Stimulated activated CD8-positive, alpha-beta memory T cell treated with anti-CD3 and anti-CD28 coated beads, Interleukin-7, amount 100 ng/mL, for 4 hours (primary cell): ENCODE measurements at regions not wholly inside any gene's neighbourhood (a gene's known extent, or its start where the extent isn't known, plus 50 kb on each side); places are given as distances from the start of the nearest gene placed in this dataset.

Experiments
- DNase-seq, 2 donors: peaks; one replicate each; pipeline ENCODE4 v3.0.0-alpha.2; 2020; ENCODE audit warnings: low read depth in 2 of 2

DNA sequence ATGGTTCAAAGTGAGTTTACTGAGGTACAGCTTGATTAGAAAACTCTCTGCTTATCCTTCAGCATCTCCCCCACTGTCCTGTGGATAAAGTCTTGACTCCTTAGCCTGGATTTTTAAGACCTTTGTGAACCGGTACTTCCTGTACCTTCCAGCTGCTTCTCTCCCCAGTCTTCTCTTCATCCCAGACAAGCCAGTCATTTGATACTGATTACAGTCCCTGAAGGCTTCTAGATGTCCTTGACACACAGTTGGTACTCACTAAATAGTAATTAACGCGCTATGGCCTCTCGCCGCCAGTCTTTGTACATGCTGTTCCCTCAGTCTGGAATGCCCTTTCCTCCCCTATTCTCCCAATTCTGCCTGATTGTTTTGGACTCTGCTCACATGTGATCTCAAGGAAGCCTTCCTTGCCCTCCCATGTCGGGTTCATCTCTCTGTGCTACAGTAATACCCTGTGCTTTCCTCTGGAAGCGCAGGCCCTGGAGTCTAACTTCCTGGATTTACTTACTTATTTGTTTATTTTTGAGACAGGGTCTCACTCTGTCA, 50.6 kb upstream of the PTGR2 start:
- DNase-seq, result no peak

DNA sequence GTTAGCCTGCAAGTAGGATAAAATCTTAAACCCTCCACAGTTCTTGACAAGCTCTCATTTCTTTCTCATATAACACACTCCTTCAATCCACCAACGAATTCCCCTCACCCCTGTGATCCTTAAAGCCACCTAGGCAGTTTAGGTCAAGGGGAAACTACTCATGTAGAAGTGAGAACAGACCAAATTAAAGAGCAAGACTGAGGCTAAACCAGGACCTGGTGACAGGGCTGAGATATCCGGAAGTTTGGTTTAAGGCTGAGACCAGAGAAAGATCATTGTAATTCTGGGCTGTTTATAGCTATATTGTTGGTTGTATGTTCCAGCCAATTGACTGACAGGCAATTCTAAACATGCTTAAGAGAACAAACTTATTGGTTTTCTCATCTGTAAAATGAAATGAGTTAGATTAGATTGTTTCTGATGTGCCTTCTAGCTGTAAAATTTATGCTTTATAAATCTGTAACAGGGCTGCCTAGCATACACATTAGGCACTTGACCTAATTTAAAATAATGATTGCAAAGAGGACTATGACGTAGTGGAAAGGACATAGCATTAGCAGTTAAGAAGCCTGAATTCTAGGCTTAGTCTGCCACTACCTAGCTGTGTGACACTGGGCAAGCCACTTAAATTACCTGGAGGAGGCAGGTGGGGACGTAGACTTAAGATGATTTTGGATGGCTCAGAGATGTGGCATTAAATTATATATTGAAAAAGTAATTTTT, 53.9 kb upstream of the PTGR2 start:
- DNase-seq, result no peak

DNA sequence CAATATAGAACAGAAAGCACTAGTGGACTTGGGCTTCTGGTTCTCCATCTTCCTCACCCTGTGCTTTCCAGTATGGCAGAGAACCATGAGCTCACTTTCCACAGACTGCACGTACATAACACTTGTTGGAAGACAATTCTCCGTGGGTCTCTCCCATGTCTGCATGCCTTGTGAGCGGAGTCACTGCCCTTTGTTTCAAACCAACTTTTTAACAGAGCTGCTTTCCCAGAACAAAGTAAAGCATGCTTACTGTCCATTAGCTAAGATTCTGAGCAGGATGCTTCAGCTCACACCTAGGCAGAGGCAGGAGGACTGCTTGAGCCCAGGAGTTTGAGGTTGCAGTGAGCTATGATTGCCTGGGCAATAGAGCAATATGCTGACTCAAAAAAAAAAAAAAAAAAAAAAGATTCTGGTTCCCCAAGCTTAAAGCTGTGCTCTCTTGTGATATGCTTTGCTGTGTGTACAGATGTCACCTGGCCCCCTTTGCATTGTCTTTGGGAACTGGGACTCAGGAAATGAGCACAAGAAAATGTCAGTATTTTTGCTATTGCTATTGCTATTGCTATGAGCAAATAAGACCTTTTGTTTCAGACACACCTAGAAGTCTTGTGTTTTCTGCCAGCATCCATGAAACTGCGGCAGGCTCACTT, 54.6 kb upstream of the PTGR2 start:
- DNase-seq, result no peak

DNA sequence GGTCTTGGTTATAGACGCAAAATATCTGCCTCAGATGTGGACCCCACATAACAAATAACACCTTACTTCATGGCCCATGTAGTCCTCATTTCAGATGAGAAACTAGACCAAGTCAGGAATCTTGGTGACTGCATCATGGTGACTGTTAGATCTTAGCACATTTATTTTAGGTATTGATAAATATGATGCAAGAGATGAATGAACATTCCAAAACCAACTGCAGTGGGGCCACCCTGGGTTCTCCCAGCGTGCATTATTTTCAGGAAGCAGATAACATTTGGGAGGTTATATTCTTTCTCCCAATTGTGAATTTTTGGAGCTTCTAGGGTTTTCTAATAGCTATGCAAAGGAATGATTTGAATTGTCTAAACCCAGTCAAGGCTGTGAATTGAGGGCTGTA, 55.2 kb upstream of the PTGR2 start:
- no peak for DNase-seq

DNA sequence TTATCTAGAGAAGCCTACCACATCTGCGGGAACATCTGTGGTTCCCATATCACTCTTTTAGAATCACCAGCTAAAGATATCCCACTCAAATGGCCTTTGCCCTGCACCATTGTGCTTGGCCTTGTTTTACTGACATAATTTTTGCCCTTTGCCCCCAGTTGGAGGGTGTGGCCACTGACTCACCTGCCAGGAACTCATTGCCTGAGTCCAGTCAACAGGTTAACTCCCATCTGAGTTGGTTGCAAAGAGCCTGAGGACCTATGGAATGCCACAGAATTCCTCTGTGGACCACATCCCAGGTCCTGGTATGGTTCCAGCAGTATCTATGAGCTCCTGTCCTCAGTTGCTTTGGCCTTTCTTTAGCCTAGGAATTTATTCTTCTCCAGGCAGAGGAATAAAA, 55.7 kb upstream of the PTGR2 start:
- DNase-seq, result no peak

DNA sequence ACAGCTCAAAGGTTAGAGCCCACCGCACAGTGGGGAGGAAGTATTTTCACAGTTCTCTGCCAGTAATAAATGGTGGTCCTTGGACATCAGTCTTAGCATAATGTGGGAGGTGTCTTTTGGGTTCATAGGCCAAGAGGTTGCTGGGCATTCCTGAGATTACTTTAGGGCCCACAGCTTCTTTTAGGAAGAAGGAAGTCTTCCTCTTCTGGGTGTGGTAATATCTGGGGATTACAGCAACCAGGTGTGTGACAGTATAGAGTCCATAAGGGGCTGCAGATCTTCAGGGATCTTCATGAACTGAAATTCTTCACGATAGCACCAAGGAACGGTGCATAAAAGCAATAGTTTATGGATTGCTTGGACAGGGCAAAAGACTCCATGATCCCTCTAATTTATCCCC, 56.2 kb upstream of the PTGR2 start:
- DNase-seq, result no peak

DNA sequence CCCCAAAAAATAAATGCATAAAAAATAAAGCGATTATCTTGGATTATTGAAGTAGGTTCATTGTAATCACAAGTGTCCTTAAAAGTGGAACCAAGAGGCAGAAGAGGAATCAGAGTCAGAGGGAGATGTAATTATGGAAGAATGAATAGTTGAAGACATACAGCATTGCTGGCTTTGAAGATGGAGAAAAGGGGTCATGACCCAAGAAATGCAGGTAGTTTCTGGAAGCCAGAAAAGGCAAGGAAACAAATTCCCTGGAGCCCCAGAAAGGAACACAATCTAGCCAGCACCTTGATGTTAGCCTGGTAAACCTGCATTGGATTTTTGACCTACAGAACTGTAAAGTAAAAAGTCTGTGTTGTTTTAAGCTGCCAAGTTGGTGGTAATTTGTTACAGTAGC, 57.5 kb upstream of the PTGR2 start:
- DNase-seq, result no peak

DNA sequence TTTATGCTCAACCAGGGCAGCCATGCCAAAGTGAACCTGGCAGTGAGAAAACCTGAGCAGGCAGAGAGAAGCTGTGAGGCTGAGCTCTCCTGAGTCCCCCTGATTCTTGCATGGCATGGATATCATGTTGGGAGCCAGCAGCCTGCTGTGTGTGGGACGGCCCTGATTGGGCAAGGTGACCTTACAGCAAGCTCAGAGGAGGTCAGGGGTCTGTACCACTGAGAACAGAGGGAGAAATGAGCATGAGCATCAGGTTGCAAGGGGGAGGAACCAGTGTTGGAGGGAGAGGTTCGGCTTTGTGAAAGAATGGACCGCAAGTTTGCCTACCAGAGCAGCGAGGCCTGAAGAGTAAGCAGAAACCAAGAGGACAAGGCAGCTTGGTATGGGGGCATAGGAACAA, 59.1 kb upstream of the PTGR2 start:
- DNase-seq, result no peak

DNA sequence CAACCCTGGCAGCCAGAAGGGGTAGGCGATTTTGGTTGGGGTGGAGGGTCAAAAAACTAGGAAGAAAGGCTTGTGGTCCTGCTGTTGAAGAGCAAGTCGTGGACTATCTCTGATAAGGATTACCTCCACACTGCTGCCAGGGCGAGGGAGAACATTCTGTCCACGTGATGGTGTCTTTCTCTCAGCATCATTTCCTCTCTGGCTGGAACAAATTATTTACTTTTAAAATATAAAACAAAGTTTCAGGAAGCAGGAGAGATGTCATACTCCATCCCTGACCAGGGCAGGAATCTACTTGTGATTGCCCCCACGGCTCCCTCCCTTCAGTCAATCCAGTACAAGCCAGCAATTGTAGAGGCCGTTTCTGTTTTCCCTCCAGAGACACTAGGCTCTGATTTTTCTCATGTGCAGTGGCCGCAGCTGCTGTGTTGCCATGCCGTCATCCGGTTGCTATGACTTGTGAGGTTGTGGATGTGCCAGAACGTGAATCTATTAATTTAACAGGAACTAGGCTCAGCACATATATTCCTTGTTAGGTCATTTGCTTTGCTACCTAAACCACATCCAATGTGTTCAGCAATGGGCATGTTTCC, 61.5 kb upstream of the PTGR2 start:
- no peak for DNase-seq

DNA sequence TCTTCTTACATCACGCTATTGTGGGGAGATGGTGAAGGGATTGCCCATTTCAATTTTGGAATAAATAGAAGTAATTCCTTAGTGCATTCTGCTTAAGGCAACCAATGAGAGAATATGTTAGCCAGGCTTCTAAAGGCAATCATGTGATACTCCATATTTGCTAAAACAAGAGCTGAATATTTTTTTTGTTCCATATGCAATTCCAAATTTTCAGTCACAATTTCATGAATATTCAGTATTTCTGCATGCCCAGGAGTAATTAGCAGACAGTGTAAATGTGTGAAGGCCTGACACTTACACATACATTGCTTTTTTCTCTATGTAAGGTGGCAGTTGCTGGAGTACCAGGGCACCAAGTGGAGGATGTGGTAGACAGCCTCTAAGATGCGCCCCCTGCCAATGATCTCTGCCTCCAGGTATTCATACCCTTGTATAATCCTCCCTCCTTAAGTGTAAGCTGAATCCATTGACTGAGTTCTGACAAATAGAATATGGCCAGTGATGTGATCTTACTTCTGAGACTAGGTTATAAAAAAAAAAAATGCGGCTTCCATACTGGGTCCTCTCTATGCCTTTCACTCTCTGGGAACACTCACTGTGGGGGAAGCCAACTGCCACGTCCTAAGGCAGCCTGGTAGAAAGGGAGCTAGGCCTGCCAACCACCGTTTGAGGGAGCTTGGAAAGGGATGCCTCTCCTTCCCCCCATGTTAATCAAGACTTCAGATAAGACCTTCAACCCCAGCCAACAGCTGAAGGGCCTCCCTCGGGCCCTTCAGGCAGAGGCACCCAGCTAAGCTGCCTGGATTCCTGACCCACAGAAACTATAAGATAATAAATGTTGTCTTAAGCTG, 62.7 kb upstream of the PTGR2 start:
- DNase-seq, result no peak

DNA sequence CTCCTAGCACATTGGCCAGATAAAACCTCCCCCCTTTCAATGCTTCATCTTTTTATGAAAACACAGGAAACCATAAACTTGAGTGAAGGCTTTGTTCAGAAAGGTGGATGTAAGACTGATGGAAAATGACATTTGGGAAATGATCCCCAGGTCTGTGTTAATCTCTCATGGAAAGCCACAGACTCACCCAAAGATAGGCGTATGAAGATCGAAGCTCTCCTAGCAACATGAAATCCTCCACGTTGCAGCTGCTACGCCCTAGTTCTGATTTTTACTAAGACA, 63.4 kb upstream of the PTGR2 start:
- DNase-seq, result no peak

DNA sequence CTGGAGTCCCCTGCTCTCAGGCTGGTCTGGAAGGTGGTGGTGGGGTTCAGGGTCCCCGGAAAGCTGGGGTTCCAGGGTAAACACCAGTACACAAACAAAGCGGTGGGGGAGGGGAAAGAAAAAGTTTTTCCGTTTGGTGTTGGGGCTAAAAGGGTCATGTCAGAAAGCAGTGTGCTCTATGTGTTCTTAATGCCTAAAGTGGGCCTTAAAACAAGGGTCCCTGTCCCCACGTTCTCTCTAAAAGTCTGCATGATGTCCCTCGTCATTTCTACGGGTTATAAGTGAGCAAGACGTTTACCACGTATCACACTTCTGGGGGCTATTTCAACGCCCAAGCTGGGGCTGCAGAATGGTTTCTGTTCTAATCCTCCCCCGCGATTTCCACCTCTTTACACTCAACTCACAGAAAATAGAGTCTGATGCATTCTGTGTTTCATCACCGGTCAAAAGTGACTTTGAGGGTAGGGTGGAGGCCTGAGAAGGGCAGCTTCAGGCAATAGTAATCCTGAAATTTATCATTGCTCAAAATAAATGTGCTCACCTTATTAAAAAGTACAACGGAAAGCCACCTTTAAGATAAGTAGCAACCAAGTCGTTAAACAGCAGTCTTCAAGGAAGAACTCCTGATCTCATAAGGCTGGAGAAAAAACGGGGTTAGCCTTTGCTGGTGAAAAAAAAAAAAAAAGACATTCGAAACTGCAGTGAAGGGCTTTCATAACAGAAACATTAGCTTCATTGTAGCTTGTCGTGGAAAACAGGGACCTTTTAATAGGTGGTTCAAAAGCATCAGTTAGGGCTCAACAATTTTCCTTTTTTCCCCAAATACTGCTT, 63.9 kb upstream of the PTGR2 start:
- peak in 1 of 2 donors; percentile 37 for DNase-seq

DNA sequence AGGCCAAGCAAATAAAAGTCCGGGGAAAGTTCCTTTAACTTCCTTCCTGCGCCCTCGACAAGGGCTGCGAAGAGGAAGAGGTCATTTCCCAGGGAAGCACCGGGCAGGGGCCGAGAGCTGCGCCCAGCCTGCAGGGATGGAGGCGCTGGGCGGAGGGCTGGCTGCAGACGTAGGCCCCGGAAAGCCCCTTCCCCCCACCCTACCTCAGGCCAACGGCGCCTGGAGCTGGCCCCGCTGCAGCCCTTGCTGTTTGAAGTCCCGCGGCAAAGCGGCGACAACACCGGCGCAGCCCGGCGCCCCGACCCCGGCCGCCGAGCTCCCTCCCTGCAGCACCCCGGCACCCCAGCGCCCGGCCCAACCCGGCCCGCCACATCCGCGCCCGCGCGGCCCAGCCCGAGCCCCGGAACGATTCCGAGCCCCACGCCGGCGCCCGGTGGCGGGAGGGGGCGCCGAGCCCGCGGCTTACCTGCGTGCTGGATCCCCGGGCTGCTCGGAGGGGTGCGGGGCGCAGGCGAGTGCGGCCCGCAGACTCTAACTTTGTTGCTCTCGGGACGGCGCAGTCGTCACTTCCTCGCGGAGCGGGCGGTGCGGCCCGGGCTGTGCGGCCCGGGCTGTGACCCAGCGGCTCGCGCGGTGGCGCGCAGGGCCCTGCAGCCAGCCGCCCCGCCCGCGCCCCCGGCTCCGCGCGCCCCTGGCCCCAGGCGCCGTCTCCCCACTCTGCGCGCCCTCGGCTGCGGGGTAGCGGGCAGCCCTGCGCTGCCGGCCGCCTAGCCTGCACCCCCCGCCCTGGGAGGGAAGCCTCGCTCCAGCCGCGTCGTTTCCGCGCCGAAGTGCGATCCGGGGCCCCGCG, 64.8 kb upstream of the PTGR2 start:
- peak in 1 of 2 donors; percentile 49 for DNase-seq

DNA sequence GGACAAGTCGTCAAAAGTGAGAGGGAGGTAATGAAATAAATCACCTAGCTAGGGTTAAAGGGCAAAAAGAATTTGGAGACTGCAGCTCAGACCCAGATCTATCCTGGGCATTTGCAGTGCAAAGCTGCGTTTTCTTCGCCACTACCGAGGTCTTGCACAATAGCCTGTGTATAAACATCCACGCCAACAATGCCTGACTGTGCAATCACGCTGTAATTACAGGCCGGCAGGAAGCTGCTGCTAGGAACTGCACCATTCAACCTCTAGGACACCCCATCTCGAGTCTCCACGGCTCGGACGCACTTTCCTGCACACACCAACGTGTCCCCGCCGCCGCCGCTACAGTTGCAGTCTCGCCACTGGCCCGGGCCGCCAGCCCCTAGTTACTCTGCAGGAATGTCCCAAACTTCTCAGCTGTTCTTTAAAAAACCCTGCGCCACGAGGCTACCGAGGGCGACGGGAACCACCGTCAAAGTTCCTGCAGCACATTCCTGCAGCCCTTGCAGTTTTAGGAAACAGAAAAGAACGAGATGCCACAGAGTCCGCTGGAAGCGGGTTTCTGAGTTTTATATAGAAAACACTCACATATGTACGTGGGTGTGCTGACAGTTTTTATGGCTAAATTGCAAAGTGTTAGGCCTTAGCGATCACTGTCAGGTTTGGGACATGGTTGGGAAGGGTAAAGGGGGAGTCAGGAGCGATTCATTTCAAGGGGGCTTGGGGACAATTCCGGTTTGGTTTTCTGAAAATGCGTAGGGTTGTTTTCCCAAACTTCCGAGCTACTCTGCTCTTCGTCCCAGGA, 65.6 kb upstream of the PTGR2 start:
- DNase-seq, result peak; percentile 15 to 36

DNA sequence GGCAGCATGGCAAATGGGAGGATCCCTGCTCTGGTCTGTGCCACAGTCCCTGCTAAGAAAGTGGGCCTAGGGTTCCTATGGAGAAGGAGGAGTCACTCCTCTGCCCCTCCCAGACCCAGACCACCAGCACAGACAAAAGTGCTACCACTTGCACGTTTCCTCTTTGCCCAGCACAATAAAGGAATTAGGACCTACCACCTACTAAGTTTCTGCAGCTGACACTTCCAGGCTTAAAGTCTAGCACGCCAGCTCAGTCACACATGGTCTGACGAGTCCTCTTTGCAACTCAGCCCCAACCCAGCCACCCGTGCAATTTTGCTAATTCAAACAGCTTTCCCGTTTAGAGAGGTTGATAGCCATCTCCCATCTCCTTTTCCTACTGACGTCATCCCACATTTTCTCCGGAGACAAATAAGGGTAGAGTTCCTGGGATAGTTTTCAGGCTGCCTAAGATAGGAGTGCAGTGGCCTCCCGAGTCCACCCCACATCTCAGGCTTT, 66.2 kb upstream of the PTGR2 start:
- no peak for DNase-seq

DNA sequence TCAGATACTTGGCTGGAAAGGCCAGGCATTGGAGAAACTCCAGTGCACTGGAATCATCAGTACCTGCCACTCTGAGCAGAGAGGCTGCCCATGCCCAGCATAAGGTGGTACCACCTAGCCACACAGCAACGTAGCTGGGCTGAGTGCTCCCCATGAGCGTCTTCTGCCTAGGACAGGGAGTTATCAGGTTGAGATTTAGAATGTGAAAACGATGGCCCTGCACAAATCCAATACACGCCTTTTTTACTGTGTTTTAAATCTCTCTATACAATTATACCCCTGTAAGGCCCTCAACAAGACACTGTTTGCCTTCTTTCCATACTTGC, 66.7 kb upstream of the PTGR2 start:
- DNase-seq, result no peak

DNA sequence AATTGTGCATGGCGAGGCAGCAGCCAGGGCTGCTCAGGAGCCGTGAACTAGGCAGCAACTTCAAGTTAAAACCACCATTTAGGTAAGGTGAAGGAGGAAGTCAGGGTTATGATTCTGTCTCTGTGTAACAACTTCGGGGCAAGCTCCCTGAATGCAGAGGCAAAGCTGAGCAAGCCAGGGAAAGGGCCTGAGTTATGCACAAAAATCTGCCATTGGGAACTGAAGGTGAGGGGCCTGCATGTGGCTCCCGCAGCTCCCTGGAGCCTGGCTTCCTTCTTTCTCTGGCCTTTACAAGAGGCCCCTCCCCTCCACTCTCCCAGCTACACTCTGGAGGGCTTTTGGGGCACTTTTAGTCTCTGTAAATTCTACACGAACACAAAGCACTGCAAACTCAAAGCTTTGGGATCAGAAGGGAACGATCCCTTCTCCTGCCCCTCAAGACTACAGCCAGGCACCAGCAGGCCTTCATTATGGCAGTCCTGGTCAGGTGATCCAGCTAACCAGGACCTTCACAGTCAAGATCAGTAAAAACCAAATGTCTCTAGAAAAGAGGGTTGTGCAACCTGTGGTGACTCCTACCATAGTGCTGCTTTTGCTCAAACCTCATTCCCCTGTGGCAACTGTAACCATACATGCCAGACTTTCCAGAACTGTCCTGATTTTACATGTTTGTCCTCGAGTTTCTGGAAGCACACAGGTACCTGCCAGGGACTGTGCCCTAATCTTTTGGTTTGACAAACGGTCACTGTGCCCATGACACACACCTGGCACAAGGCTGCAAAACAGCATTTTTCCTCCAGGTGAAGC, 67.2 kb upstream of the PTGR2 start:
- no peak for DNase-seq

DNA sequence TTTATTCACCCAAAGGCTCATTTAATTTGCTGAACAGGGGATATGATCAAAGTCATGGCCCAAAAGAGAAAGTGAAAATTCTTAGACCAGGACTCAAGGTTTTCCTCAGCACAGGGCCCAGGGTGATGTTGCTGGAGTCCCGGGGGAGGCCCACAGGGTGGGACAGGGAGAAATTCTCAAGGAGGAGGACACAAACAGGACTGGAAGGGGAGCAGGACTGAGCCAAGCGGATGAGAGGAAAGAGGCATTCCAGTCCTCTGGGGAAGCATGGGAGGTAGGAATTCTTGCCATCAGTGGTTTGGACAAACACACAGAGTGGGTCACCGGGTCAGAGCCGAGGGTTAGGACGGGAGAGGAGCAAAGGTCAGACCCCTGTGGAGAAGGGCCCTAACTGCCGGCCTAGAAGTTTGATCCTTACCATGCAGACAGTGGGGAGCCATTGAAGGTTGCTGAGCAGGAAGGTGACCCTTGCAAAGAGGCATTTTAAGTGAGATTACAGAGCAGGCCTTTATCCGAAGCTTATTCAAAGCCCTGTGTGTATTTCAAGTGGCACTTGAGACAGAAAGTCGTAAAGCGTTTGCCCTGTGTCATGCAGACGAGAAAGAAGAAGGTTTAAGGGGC, 68.4 kb upstream of the PTGR2 start:
- DNase-seq, result no peak
